ENCODE measurements at regions not wholly inside any gene's neighbourhood (a gene's known extent, or its start where the extent isn't known, plus 50 kb on each side); places are given as distances from the start of the nearest gene placed in this dataset.

DNA sequence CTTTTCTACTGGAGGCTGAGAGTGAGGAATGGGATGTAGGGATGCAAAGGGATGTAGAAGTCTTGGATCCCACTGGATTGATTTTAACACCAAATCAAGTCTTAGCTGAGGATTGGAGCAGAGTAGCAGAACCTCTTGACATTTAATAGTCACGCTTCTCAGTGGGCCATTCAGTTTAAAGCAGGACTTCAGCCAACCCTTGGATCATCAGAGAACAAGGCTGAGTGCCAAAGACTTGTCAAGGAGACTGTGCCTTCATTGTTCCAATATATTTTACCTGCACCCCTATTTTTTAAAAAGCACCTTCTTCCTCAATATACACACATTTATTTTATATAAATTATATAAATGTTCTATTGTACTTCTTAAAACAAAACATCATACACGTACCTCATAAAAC lies 242.4 kb upstream of the ST6GAL2 start:
- no peaks in the 10 kb centered on the region for H3K9me3 ChIP-seq (ENCODE audit: insufficient read depth, low read length, severe bottlenecking)
- H3K4me3 ChIP-seq (ENCODE audit: low read depth in 1 of 2, low read length in 2 of 2) = no peak overlapping the region
- DNase-seq (no peak), ATAC-seq (ENCODE audit: insufficient read depth, low read depth) (no peak)
- H3K4me2 ChIP-seq (ENCODE audit: insufficient read depth, low read length) = no peak overlapping the region
- no peaks in the 10 kb centered on the region for H3K36me3 ChIP-seq (ENCODE audit: insufficient read depth, low read length)
- H3K27me3 ChIP-seq (ENCODE audit: insufficient read depth, low read length, poor library complexity) = peaks cover 7% of the 10 kb centered on the region
- H4K20me1 ChIP-seq (ENCODE audit: insufficient read depth, low read length) = no peaks in the 10 kb centered on the region
- H2AFZ ChIP-seq (ENCODE audit: low read depth, low read length) = no peak overlapping the region
- TF ChIP-seq, protein P1, sequence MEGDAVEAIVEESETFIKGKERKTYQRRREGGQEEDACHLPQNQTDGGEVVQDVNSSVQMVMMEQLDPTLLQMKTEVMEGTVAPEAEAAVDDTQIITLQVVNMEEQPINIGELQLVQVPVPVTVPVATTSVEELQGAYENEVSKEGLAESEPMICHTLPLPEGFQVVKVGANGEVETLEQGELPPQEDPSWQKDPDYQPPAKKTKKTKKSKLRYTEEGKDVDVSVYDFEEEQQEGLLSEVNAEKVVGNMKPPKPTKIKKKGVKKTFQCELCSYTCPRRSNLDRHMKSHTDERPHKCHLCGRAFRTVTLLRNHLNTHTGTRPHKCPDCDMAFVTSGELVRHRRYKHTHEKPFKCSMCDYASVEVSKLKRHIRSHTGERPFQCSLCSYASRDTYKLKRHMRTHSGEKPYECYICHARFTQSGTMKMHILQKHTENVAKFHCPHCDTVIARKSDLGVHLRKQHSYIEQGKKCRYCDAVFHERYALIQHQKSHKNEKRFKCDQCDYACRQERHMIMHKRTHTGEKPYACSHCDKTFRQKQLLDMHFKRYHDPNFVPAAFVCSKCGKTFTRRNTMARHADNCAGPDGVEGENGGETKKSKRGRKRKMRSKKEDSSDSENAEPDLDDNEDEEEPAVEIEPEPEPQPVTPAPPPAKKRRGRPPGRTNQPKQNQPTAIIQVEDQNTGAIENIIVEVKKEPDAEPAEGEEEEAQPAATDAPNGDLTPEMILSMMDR (IDR thresholded peaks at IDR 0.05; ENCODE audit: borderline replicate concordance, extremely low read depth, low read length, poor library complexity, severe bottlenecking) = no peak
- no peak for TF ChIP-seq EZH2 (IDR thresholded peaks at IDR 0.05; ENCODE audit: borderline replicate concordance, low read depth, low read length, severe bottlenecking)
- no peak overlapping the region for H3K9ac ChIP-seq (ENCODE audit: low read depth, low read length)
- H3K79me2 ChIP-seq (ENCODE audit: insufficient read depth, low read length) = no peaks in the 10 kb centered on the region
- H3K4me1 ChIP-seq (ENCODE audit: insufficient read depth, low read length) = no peaks in the 10 kb centered on the region
- no peak overlapping the region for H3K27ac ChIP-seq (ENCODE audit: low read length)

DNA sequence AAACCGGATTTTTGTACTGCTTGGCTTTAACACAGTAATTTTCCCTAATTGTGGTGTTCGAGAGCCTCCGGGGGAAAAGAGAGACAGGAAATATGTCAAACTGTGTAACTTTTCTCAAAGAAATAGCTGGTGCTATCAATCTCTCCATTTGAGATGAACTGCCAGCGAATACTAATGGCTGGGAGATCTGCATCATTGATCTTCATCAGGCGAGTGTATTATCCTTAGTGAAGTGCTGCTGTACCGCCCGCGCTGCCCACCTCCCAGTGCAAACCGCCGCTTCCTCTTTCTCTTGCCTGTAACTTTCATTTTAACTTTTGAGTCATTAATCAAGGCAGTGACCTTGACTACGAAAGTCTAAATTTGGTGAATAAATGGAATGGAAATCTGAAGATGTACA lies 246.1 kb upstream of the ST6GAL2 start:
- H3K27ac ChIP-seq (ENCODE audit: low read length) = no peak overlapping the region
- peaks cover 3% of the 10 kb centered on the region for H3K27me3 ChIP-seq (ENCODE audit: insufficient read depth, low read length, poor library complexity)
- ATAC-seq (ENCODE audit: insufficient read depth, low read depth) (no peak), DNase-seq (no peak)
- no peak overlapping the region for H3K4me3 ChIP-seq (ENCODE audit: low read depth in 1 of 2, low read length in 2 of 2)
- no peaks in the 10 kb centered on the region for H4K20me1 ChIP-seq (ENCODE audit: insufficient read depth, low read length)
- no peaks in the 10 kb centered on the region for H3K79me2 ChIP-seq (ENCODE audit: insufficient read depth, low read length)
- no peak overlapping the region for H3K4me2 ChIP-seq (ENCODE audit: insufficient read depth, low read length)
- H3K36me3 ChIP-seq (ENCODE audit: insufficient read depth, low read length) = no peaks in the 10 kb centered on the region
- H2AFZ ChIP-seq (ENCODE audit: low read depth, low read length) = no peak overlapping the region
- H3K9me3 ChIP-seq (ENCODE audit: insufficient read depth, low read length, severe bottlenecking) = no peaks in the 10 kb centered on the region
- no peak overlapping the region for H3K9ac ChIP-seq (ENCODE audit: low read depth, low read length)
- H3K4me1 ChIP-seq (ENCODE audit: insufficient read depth, low read length) = no peaks in the 10 kb centered on the region
- TF ChIP-seq EZH2 (IDR thresholded peaks at IDR 0.05; ENCODE audit: borderline replicate concordance, low read depth, low read length, severe bottlenecking) = no peak

DNA sequence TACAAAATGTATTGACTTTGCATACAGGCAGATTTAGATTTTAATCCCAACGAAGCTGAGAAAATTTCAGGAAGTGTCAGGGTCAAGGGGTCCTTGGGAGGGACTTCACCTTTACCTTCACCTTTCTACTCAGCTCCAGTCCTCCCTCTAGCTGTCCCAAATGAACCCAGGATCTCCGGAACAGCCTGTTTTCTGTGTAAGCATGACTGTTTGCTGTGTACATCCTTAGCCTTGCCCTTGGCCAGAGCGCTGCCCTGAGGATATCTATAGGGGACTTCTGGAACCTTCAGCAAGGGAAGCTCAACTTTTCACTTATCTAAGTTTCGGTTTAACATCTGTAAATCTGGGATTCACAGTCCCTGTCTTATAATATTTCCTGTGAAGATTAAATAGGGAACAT lies 246.8 kb upstream of the ST6GAL2 start:
- Histone ChIP-seq H3K4me3 (ENCODE audit: low read depth in 1 of 2, low read length in 2 of 2) (no peak overlapping the region), H3K36me3 (ENCODE audit: insufficient read depth, low read length) (no peaks in the 10 kb centered on the region), H3K27me3 (ENCODE audit: insufficient read depth, low read length, poor library complexity) (peaks cover 3% of the 10 kb centered on the region), H3K9me3 (ENCODE audit: insufficient read depth, low read length, severe bottlenecking) (no peaks in the 10 kb centered on the region), H3K27ac (ENCODE audit: low read length) (no peak overlapping the region), H4K20me1 (ENCODE audit: insufficient read depth, low read length) (no peaks in the 10 kb centered on the region), H3K9ac (ENCODE audit: low read depth, low read length) (no peak overlapping the region), H2AFZ (ENCODE audit: low read depth, low read length) (no peak overlapping the region), H3K79me2 (ENCODE audit: insufficient read depth, low read length) (no peaks in the 10 kb centered on the region), H3K4me2 (ENCODE audit: insufficient read depth, low read length) (no peak overlapping the region), H3K4me1 (ENCODE audit: insufficient read depth, low read length) (no peaks in the 10 kb centered on the region)
- ATAC-seq (ENCODE audit: insufficient read depth, low read depth) = no peak
- no peak for TF ChIP-seq EZH2 (IDR thresholded peaks at IDR 0.05; ENCODE audit: borderline replicate concordance, low read depth, low read length, severe bottlenecking)
- TF ChIP-seq, protein P1 (IDR thresholded peaks at IDR 0.05; ENCODE audit: borderline replicate concordance, extremely low read depth, low read length, poor library complexity, severe bottlenecking) = no peak
- no peak for DNase-seq

DNA sequence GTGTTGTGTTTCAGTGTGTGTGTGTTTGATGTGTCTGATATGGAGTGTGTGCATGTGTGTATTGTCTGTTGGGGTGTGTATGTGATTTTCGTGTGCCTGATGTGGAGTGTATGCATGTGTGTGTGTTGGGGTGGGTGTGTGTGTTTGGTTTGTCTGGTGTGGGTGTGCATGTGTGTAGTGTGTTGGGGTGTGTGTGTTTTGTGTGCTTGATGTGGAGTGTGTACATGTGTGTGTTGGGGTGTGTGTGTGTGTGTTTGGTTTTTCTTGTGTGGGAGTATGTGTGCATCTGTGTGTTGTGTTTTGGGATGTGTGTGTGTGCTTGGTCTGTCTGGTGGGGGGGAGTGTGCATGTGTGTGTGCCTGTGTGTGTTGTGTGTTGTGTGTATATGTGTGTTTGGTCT lies 247.4 kb upstream of the ST6GAL2 start:
- no peak overlapping the region for H3K4me2 ChIP-seq (ENCODE audit: insufficient read depth, low read length)
- TF ChIP-seq EZH2 (IDR thresholded peaks at IDR 0.05; ENCODE audit: borderline replicate concordance, low read depth, low read length, severe bottlenecking) = no peak
- TF ChIP-seq, protein P1 (IDR thresholded peaks at IDR 0.05; ENCODE audit: borderline replicate concordance, extremely low read depth, low read length, poor library complexity, severe bottlenecking) = no peak
- no peak overlapping the region for H3K27ac ChIP-seq (ENCODE audit: low read length)

More for the DNA sequence above, 247.4 kb upstream of the ST6GAL2 start:
- H3K4me3 ChIP-seq (ENCODE audit: low read depth in 1 of 2, low read length in 2 of 2) = no peak overlapping the region
- no peaks in the 10 kb centered on the region for H3K4me1 ChIP-seq (ENCODE audit: insufficient read depth, low read length)
- no peaks in the 10 kb centered on the region for H4K20me1 ChIP-seq (ENCODE audit: insufficient read depth, low read length)
- no peak for ATAC-seq (ENCODE audit: insufficient read depth, low read depth)
- no peak overlapping the region for H3K9ac ChIP-seq (ENCODE audit: low read depth, low read length)
- no peak for DNase-seq
- H3K36me3 ChIP-seq (ENCODE audit: insufficient read depth, low read length) = no peaks in the 10 kb centered on the region
- peaks cover 3% of the 10 kb centered on the region for H3K27me3 ChIP-seq (ENCODE audit: insufficient read depth, low read length, poor library complexity)
- no peaks in the 10 kb centered on the region for H3K9me3 ChIP-seq (ENCODE audit: insufficient read depth, low read length, severe bottlenecking)
- no peaks in the 10 kb centered on the region for H3K79me2 ChIP-seq (ENCODE audit: insufficient read depth, low read length)
- H2AFZ ChIP-seq (ENCODE audit: low read depth, low read length) = no peak overlapping the region
